GM12878 (cell line): ENCODE measurements at regions not wholly inside any gene's neighbourhood (a gene's known extent, or its start where the extent isn't known, plus 50 kb on each side); places are given as distances from the start of the nearest gene placed in this dataset.

Experiments
- CBX3 ChIP-seq: fragments of 200-600 bp; sonication (generic); IDR thresholded peaks from 2 replicates; pipeline ENCODE4 v1.6.1; 2016; ENCODE audit warnings: low read depth, borderline replicate concordance
- CBX5 ChIP-seq: sonication (generic); IDR thresholded peaks from 2 replicates; pipeline ENCODE4 v1.6.1; 2016; ENCODE audit warnings: low read depth, moderate library complexity, mild to moderate bottlenecking, inconsistent platforms
- CHD1 ChIP-seq: IDR thresholded peaks from 2 replicates; pipeline ENCODE4 v1.6.1; 2012; ENCODE audit warnings: low read depth, low read length, improper control_type of control experiment
- CREM ChIP-seq: IDR thresholded peaks from 2 replicates; pipeline ENCODE4 v1.6.1; 2014; ENCODE audit warnings: antibody characterized with exemption, low read depth
- DPF2 ChIP-seq: fragments of 450-650 bp; IDR thresholded peaks from 2 replicates; pipeline ENCODE4 v1.6.1; 2017; ENCODE audit warnings: mild to moderate bottlenecking
- EP300 ChIP-seq, 2 experiments: fragments of 150-350 bp in 1 of 2; IDR thresholded peaks; 2 replicates each; pipeline ENCODE4 v1.6.1; 2011 to 2012; ENCODE audit warnings: low read depth in 2 of 2, low read length in 2 of 2, borderline replicate concordance in 1 of 2, improper control_type of control experiment in 1 of 2, inconsistent platforms in 1 of 2; ENCODE audit not compliant: control insufficient read depth in 1 of 2
- GATAD2B ChIP-seq: fragments of 450-650 bp; conservative IDR thresholded peaks from 2 replicates; pipeline ENCODE4 v1.6.1; 2017; ENCODE audit warnings: low read depth, mild to moderate bottlenecking, moderate library complexity
- HDGF ChIP-seq: fragments of 450-650 bp; IDR thresholded peaks from 2 replicates; pipeline ENCODE4 v1.6.1; 2016; ENCODE audit warnings: antibody characterized with exemption
- LARP7 ChIP-seq: fragments of 450-650 bp; IDR thresholded peaks from 2 replicates; pipeline ENCODE4 v1.6.1; 2017; ENCODE audit warnings: mild to moderate bottlenecking
- MEF2B ChIP-seq: fragments of 450-650 bp; IDR thresholded peaks from 2 replicates; pipeline ENCODE4 v1.6.1; 2018; ENCODE audit warnings: mild to moderate bottlenecking, moderate library complexity; ENCODE audit not compliant: partially characterized antibody, poor library complexity, severe bottlenecking
- MXI1 ChIP-seq: fragments of 150-350 bp; IDR thresholded peaks from 2 replicates; pipeline ENCODE4 v1.6.1; 2011; ENCODE audit warnings: low read depth, mild to moderate bottlenecking, inconsistent platforms, low read length, improper control_type of control experiment
- POLR2AphosphoS2 ChIP-seq: IDR thresholded peaks from 2 replicates; pipeline ENCODE4 v1.6.1; 2011; ENCODE audit warnings: low read depth, mild to moderate bottlenecking, low read length, improper control_type of control experiment, moderate library complexity
- RB1 ChIP-seq: fragments of 450-650 bp; formaldehyde crosslinking; IDR thresholded peaks from 2 replicates; pipeline ENCODE4 v1.6.1; 2017; ENCODE audit warnings: mild to moderate bottlenecking, borderline replicate concordance
- RFX5 ChIP-seq: IDR thresholded peaks from 2 replicates; pipeline ENCODE4 v1.6.1; 2011; ENCODE audit warnings: low read depth, low read length, improper control_type of control experiment
- SIX5 ChIP-seq: IDR thresholded peaks from 2 replicates; pipeline ENCODE4 v1.6.1; 2011; ENCODE audit warnings: mild to moderate bottlenecking, low read depth, low read length, moderate library complexity; ENCODE audit not compliant: severe bottlenecking
- STAT1 ChIP-seq: fragments of 450-650 bp; conservative IDR thresholded peaks from 2 replicates; pipeline ENCODE4 v1.6.1; 2014; ENCODE audit warnings: antibody characterized with exemption, mild to moderate bottlenecking
- ZNF622 ChIP-seq: fragments of 450-650 bp; IDR thresholded peaks from 2 replicates; pipeline ENCODE4 v1.6.1; 2017; ENCODE audit warnings: mild to moderate bottlenecking, inconsistent platforms
- TF ChIP-seq, protein P1 (sequence below): IDR thresholded peaks from 2 replicates; pipeline ENCODE4 v1.6.1; 2012; ENCODE audit warnings: low read length, inconsistent platforms
- TF ChIP-seq, protein P2 (sequence below): fragments of 450-650 bp; IDR thresholded peaks from 2 replicates; pipeline ENCODE4 v1.6.1; 2017; ENCODE audit warnings: low read depth, mild to moderate bottlenecking, moderate library complexity
- TF ChIP-seq, protein P3 (sequence below): IDR thresholded peaks from 2 replicates; pipeline ENCODE4 v1.6.1; 2011; ENCODE audit warnings: borderline replicate concordance, low read depth, mild to moderate bottlenecking, moderate library complexity, low read length; ENCODE audit not compliant: insufficient read depth, poor library complexity, severe bottlenecking
- TF ChIP-seq, protein P4 (sequence below): fragments of 150-350 bp; IDR thresholded peaks from 2 replicates; pipeline ENCODE4 v1.6.1; 2016; ENCODE audit warnings: low read depth, low read length
- TF ChIP-seq, protein P5 (sequence below): fragments of 150-350 bp; IDR thresholded peaks from 2 replicates; pipeline ENCODE4 v1.6.1; 2014; ENCODE audit warnings: mild to moderate bottlenecking, low read depth, low read length

DNA sequence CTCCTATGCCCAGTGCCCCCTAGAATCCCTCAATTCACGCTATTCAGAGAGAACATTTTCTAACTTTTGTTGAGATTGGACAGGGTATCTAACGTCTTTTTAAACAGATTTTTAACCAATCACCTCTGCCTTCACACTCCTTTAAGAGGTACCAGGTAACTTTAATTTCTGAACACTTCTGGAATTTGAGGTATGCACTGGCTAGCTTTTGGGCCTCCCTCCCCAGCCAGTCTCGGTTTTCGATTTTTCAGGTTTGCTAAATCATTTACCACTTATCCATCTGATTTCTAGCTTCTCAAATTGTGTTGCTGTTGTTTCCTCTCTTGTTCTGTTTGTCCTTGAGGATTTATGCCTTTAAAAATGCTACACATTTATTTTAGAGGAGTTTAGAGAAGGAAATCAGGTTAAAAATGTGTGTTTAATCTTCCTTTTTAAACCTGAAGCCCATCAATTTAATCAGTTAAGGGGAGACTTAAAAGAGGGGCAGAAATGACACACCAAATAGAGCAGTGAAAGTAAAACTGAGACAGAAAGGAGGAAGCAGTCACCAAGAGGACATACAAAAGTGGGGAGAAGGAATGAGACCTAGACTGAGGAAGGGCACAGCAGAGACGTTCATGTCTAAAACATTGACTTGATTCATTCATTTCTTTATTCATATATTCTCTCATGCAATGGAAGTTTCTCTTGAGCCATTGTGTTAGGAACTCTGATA, 139.6 kb upstream of the HTR2A start (continued):
- TF ChIP-seq CBX3 (no peak), DPF2 (no peak), CREM (no peak), CBX5 (no peak), HDGF (no peak), POLR2AphosphoS2 (no peak), RB1 (no peak), EP300 (IDR thresholded peaks at IDR 0.05; ENCODE audit: borderline replicate concordance in 1 of 2, control insufficient read depth in 1 of 2, low read depth in 2 of 2, low read length in 2 of 2) (peak in 1 of 2 experiments; percentile 48; a peak in 1 of 4 replicates), ZNF622 (no peak), MXI1 (no peak), RFX5 (no peak), SIX5 (no peak), MEF2B (no peak), STAT1 (no peak), GATAD2B (no peak), LARP7 (no peak), CHD1 (no peak)
- TF ChIP-seq, protein P1, sequence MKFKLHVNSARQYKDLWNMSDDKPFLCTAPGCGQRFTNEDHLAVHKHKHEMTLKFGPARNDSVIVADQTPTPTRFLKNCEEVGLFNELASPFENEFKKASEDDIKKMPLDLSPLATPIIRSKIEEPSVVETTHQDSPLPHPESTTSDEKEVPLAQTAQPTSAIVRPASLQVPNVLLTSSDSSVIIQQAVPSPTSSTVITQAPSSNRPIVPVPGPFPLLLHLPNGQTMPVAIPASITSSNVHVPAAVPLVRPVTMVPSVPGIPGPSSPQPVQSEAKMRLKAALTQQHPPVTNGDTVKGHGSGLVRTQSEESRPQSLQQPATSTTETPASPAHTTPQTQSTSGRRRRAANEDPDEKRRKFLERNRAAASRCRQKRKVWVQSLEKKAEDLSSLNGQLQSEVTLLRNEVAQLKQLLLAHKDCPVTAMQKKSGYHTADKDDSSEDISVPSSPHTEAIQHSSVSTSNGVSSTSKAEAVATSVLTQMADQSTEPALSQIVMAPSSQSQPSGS = 0 out of 2 replicates have a peak, but pooled peaks have one; percentile 32
- TF ChIP-seq, protein P2, sequence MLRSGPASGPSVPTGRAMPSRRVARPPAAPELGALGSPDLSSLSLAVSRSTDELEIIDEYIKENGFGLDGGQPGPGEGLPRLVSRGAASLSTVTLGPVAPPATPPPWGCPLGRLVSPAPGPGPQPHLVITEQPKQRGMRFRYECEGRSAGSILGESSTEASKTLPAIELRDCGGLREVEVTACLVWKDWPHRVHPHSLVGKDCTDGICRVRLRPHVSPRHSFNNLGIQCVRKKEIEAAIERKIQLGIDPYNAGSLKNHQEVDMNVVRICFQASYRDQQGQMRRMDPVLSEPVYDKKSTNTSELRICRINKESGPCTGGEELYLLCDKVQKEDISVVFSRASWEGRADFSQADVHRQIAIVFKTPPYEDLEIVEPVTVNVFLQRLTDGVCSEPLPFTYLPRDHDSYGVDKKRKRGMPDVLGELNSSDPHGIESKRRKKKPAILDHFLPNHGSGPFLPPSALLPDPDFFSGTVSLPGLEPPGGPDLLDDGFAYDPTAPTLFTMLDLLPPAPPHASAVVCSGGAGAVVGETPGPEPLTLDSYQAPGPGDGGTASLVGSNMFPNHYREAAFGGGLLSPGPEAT = no peak
- TF ChIP-seq, protein P3, sequence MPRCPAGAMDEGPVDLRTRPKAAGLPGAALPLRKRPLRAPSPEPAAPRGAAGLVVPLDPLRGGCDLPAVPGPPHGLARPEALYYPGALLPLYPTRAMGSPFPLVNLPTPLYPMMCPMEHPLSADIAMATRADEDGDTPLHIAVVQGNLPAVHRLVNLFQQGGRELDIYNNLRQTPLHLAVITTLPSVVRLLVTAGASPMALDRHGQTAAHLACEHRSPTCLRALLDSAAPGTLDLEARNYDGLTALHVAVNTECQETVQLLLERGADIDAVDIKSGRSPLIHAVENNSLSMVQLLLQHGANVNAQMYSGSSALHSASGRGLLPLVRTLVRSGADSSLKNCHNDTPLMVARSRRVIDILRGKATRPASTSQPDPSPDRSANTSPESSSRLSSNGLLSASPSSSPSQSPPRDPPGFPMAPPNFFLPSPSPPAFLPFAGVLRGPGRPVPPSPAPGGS = no peak
- TF ChIP-seq, protein P4, sequence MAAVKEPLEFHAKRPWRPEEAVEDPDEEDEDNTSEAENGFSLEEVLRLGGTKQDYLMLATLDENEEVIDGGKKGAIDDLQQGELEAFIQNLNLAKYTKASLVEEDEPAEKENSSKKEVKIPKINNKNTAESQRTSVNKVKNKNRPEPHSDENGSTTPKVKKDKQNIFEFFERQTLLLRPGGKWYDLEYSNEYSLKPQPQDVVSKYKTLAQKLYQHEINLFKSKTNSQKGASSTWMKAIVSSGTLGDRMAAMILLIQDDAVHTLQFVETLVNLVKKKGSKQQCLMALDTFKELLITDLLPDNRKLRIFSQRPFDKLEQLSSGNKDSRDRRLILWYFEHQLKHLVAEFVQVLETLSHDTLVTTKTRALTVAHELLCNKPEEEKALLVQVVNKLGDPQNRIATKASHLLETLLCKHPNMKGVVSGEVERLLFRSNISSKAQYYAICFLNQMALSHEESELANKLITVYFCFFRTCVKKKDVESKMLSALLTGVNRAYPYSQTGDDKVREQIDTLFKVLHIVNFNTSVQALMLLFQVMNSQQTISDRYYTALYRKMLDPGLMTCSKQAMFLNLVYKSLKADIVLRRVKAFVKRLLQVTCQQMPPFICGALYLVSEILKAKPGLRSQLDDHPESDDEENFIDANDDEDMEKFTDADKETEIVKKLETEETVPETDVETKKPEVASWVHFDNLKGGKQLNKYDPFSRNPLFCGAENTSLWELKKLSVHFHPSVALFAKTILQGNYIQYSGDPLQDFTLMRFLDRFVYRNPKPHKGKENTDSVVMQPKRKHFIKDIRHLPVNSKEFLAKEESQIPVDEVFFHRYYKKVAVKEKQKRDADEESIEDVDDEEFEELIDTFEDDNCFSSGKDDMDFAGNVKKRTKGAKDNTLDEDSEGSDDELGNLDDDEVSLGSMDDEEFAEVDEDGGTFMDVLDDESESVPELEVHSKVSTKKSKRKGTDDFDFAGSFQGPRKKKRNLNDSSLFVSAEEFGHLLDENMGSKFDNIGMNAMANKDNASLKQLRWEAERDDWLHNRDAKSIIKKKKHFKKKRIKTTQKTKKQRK = no peak
- TF ChIP-seq, protein P5, sequence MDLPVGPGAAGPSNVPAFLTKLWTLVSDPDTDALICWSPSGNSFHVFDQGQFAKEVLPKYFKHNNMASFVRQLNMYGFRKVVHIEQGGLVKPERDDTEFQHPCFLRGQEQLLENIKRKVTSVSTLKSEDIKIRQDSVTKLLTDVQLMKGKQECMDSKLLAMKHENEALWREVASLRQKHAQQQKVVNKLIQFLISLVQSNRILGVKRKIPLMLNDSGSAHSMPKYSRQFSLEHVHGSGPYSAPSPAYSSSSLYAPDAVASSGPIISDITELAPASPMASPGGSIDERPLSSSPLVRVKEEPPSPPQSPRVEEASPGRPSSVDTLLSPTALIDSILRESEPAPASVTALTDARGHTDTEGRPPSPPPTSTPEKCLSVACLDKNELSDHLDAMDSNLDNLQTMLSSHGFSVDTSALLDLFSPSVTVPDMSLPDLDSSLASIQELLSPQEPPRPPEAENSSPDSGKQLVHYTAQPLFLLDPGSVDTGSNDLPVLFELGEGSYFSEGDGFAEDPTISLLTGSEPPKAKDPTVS = no peak
